Cardiac fibroblast (primary cell): ENCODE measurements at regions not wholly inside any gene's neighbourhood (a gene's known extent, or its start where the extent isn't known, plus 50 kb on each side); places are given as distances from the start of the nearest gene placed in this dataset.

Experiments
- DNase-seq, 2 donors: peaks; one replicate each; pipeline versions ENCODE4 v3.0.0 to v3.0.0-alpha.2; 2010; ENCODE audit warnings: low read depth in 2 of 2
- H3K4me3 ChIP-seq, 2 donors: replicated peaks in 1 of 2; 1 replicate in 1 of 2; 2 replicates in 1 of 2; pipeline ENCODE4 v1.5.1; 2011; ENCODE audit warnings: low read depth in 2 of 2, low read length in 2 of 2, mild to moderate bottlenecking in 2 of 2, moderate library complexity in 1 of 2
- CTCF ChIP-seq: IDR thresholded peaks from one replicate; pipeline ENCODE4 v1.5.1; 2011; ENCODE audit warnings: low read depth, mild to moderate bottlenecking, low read length, inconsistent platforms

GRCh38 chr11:112724496-112724790, 236.8 kb upstream of the NCAM1 start:
- no peak for DNase-seq
- no peak for TF ChIP-seq CTCF
- H3K4me3 ChIP-seq = no peak overlapping the region

- DNase-seq = no peak
- no peak for TF ChIP-seq CTCF
- no peak overlapping the region for H3K4me3 ChIP-seq
Observed at GRCh38 chr11:112725636-112726035, 235.6 kb upstream of the NCAM1 start.

- DNase-seq = no peak
- H3K4me3 ChIP-seq = no peak overlapping the region
- TF ChIP-seq CTCF = no peak
Observed at GRCh38 chr11:112727341-112727841, 233.8 kb upstream of the NCAM1 start.

- no peak for TF ChIP-seq CTCF
- DNase-seq = no peak
- no peak overlapping the region for H3K4me3 ChIP-seq
Observed at GRCh38 chr11:112728288-112728687, 232.9 kb upstream of the NCAM1 start.

- DNase-seq = no peak
- no peak overlapping the region for H3K4me3 ChIP-seq
- no peak for TF ChIP-seq CTCF
Observed at GRCh38 chr11:112728716-112729115, 232.5 kb upstream of the NCAM1 start.

- TF ChIP-seq CTCF = no peak
- DNase-seq = no peak
- no peak overlapping the region for H3K4me3 ChIP-seq
Observed at GRCh38 chr11:112730591-112730990, 230.6 kb upstream of the NCAM1 start.

- no peak for TF ChIP-seq CTCF
Observed at GRCh38 chr11:112731538-112731937, 229.7 kb upstream of the NCAM1 start.

More at GRCh38 chr11:112731538-112731937, 229.7 kb upstream of the NCAM1 start:
- no peak overlapping the region for H3K4me3 ChIP-seq
- DNase-seq = no peak
